SH-SY5Y (cell line): ENCODE measurements at regions not wholly inside any gene's neighbourhood (a gene's known extent, or its start where the extent isn't known, plus 50 kb on each side); places are given as distances from the start of the nearest gene placed in this dataset.

Source experiments
- GATA2 ChIP-seq: IDR thresholded peaks from 2 replicates; pipeline ENCODE4 v1.6.1; 2011; ENCODE audit warnings: mild to moderate bottlenecking, low read depth, low read length
- GATA3 ChIP-seq: IDR thresholded peaks from 2 replicates; pipeline ENCODE4 v1.6.1; 2011; ENCODE audit warnings: low read depth, mild to moderate bottlenecking, low read length, moderate library complexity

GRCh38 chr2:217463402-217464075, 539.3 kb downstream of the TNS1 start:
- TF ChIP-seq GATA3 (no peak), GATA2 (no peak)
